ENCODE measurements at regions not wholly inside any gene's neighbourhood (a gene's known extent, or its start where the extent isn't known, plus 50 kb on each side); places are given as distances from the start of the nearest gene placed in this dataset.

DNA sequence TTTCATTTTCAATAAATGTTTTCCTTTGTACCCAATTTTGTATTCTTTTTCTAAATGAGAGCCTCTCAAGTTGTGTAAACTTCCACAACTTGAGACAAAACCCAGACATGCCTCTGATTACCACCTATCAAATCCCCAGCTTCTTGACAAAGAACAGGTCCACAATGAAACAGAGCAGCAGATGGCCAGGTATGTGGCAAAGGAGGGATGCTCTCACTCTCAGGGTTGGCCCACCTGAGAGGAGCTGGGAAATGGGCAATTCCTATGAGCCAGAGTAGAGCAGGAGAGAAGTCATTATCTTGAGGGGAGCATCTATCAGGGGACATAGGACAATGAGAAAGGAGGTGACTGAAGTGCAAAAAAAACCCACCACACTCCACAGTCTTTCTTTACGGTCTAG lies 273.5 kb upstream of the FAM241A start:
- no peak overlapping the region for H3K27ac ChIP-seq (ENCODE audit: control insufficient read depth, insufficient read depth, low read length)
- TF ChIP-seq EZH2 (IDR thresholded peaks at IDR 0.05; ENCODE audit: low read length): no peak
- TF ChIP-seq, protein P1, sequence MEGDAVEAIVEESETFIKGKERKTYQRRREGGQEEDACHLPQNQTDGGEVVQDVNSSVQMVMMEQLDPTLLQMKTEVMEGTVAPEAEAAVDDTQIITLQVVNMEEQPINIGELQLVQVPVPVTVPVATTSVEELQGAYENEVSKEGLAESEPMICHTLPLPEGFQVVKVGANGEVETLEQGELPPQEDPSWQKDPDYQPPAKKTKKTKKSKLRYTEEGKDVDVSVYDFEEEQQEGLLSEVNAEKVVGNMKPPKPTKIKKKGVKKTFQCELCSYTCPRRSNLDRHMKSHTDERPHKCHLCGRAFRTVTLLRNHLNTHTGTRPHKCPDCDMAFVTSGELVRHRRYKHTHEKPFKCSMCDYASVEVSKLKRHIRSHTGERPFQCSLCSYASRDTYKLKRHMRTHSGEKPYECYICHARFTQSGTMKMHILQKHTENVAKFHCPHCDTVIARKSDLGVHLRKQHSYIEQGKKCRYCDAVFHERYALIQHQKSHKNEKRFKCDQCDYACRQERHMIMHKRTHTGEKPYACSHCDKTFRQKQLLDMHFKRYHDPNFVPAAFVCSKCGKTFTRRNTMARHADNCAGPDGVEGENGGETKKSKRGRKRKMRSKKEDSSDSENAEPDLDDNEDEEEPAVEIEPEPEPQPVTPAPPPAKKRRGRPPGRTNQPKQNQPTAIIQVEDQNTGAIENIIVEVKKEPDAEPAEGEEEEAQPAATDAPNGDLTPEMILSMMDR (optimal IDR thresholded peaks at IDR 0.05 in 1 of 3, IDR thresholded peaks at IDR 0.05 in 1 of 3, conservative IDR thresholded peaks at IDR 0.05 in 1 of 3; ENCODE audit: extremely low read depth in 1 of 3, insufficient read depth in 2 of 3, low read length in 3 of 3): no peak
- H3K4me1 ChIP-seq (ENCODE audit: control insufficient read depth, extremely low read depth, insufficient read depth, low read length): no peaks in the 10 kb centered on the region
- H3K9me3 ChIP-seq (ENCODE audit: control insufficient read depth, low read depth, low read length): no peaks in the 10 kb centered on the region
- FAIRE-seq: no peak
- no peaks in the 10 kb centered on the region for H3K9me1 ChIP-seq (ENCODE audit: control insufficient read depth, extremely low read depth, insufficient read depth, low read length)
- no peaks in the 10 kb centered on the region for H4K20me1 ChIP-seq (ENCODE audit: control insufficient read depth, extremely low read depth, insufficient read depth, low read length)
- H3K79me2 ChIP-seq (ENCODE audit: control insufficient read depth, insufficient read depth, low read length): no peaks in the 10 kb centered on the region
- no peak overlapping the region for H2AFZ ChIP-seq (ENCODE audit: control insufficient read depth, low read length)
- H3K9ac ChIP-seq (ENCODE audit: control insufficient read depth, extremely low read depth, insufficient read depth, low read length): no peak overlapping the region
- dilution Hi-C loops (cut with MboI; ENCODE audit: extremely low pct_ligation_motif_present, low sequenced_read_pairs): no loop called here
- H3K36me3 ChIP-seq (ENCODE audit: control insufficient read depth in 2 of 2, extremely low read depth in 1 of 2, insufficient read depth in 2 of 2, low read length in 2 of 2): no peaks in the 10 kb centered on the region
- H3K4me2 ChIP-seq (ENCODE audit: control insufficient read depth, extremely low read depth, insufficient read depth, low read depth, low read length): no peak overlapping the region
- no peak overlapping the region for H3K4me3 ChIP-seq (ENCODE audit: control insufficient read depth in 2 of 3, extremely low read depth in 1 of 3, insufficient read depth in 2 of 3, low read depth in 1 of 3, low read length in 3 of 3)
- H3K27me3 ChIP-seq (ENCODE audit: control insufficient read depth, extremely low read depth, insufficient read depth, low read length): no peaks in the 10 kb centered on the region
- DNase-seq (ENCODE audit: low read depth, low spot score): no peak

DNA sequence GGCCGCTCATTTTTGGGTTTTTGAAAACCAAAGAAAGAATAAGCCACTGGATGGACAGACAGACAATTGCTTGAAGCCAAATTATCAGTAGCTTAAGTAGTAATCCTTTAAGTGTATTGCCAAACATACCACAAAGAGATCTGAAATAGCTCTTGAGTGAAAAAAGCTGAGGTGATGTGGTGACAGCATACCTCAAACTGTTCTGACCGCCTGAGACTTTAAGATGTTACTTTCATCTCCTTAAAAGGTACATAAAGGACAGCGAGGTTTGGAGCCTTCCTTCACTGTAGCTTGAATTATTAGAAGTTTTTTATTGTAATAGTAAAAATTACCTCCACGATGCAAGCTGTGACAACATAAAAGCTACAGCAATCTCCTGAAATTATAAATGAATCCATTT lies 271.5 kb upstream of the FAM241A start:
- no peak overlapping the region for H2AFZ ChIP-seq (ENCODE audit: control insufficient read depth, low read length)
- FAIRE-seq (no peak), DNase-seq (ENCODE audit: low read depth, low spot score) (no peak)
- dilution Hi-C loops (cut with MboI; ENCODE audit: extremely low pct_ligation_motif_present, low sequenced_read_pairs): no loop called here
- H3K9ac ChIP-seq (ENCODE audit: control insufficient read depth, extremely low read depth, insufficient read depth, low read length): no peak overlapping the region
- H3K79me2 ChIP-seq (ENCODE audit: control insufficient read depth, insufficient read depth, low read length): no peaks in the 10 kb centered on the region
- H4K20me1 ChIP-seq (ENCODE audit: control insufficient read depth, extremely low read depth, insufficient read depth, low read length): no peaks in the 10 kb centered on the region
- no peak overlapping the region for H3K4me3 ChIP-seq (ENCODE audit: control insufficient read depth in 2 of 3, extremely low read depth in 1 of 3, insufficient read depth in 2 of 3, low read depth in 1 of 3, low read length in 3 of 3)
- no peaks in the 10 kb centered on the region for H3K36me3 ChIP-seq (ENCODE audit: control insufficient read depth in 2 of 2, extremely low read depth in 1 of 2, insufficient read depth in 2 of 2, low read length in 2 of 2)
- H3K4me2 ChIP-seq (ENCODE audit: control insufficient read depth, extremely low read depth, insufficient read depth, low read depth, low read length): no peak overlapping the region
- TF ChIP-seq EZH2 (IDR thresholded peaks at IDR 0.05; ENCODE audit: low read length): no peak
- TF ChIP-seq, protein P1 (optimal IDR thresholded peaks at IDR 0.05 in 1 of 3, IDR thresholded peaks at IDR 0.05 in 1 of 3, conservative IDR thresholded peaks at IDR 0.05 in 1 of 3; ENCODE audit: extremely low read depth in 1 of 3, insufficient read depth in 2 of 3, low read length in 3 of 3): no peak
- no peaks in the 10 kb centered on the region for H3K27me3 ChIP-seq (ENCODE audit: control insufficient read depth, extremely low read depth, insufficient read depth, low read length)
- H3K9me3 ChIP-seq (ENCODE audit: control insufficient read depth, low read depth, low read length): no peaks in the 10 kb centered on the region
- H3K27ac ChIP-seq (ENCODE audit: control insufficient read depth, insufficient read depth, low read length): no peak overlapping the region
- no peaks in the 10 kb centered on the region for H3K9me1 ChIP-seq (ENCODE audit: control insufficient read depth, extremely low read depth, insufficient read depth, low read length)
- H3K4me1 ChIP-seq (ENCODE audit: control insufficient read depth, extremely low read depth, insufficient read depth, low read length): no peaks in the 10 kb centered on the region

Data from keratinocyte (primary cell).